PC-3 (cell line): ENCODE measurements at regions not wholly inside any gene's neighbourhood (a gene's known extent, or its start where the extent isn't known, plus 50 kb on each side); places are given as distances from the start of the nearest gene placed in this dataset.

Source experiments
- ATAC-seq: fragments of 200-7000 bp; cut with Tn5 transposase; 2 replicates; pipeline ENCODE4 v1.9.1; 2020; ENCODE audit warnings: mild to moderate bottlenecking, moderate library complexity
- BruUV-seq: library from RNA; stranded (reverse); fragments of 400-500 nt; replicated peaks from 2 replicates; lab custom pipeline; 2021; lab: Mats Ljungman, UMichigan
- CTCF ChIA-PET: fragments of 300-600 bp; sonication (Branson Sonifier 250); formaldehyde crosslinking; loops from one replicate; lab custom pipeline; 2022; ENCODE audit warnings: antibody characterized with exemption; lab: Charles Lee
- POLR2A ChIA-PET: fragments of 300-600 bp; sonication (Branson Sonifier 250); formaldehyde crosslinking; loops from one replicate; lab custom pipeline; 2022; ENCODE audit warnings: antibody characterized with exemption; ENCODE audit not compliant: unreplicated experiment; lab: Charles Lee
- DNase-seq: peaks from one replicate; pipeline ENCODE4 v3.0.0-alpha.2; 2015
- H2AFZ ChIP-seq: fragments of 300-600 bp; sonication (generic); 2 replicates; pipeline ENCODE4 v1.6.0; 2016; ENCODE audit warnings: antibody characterized with exemption, low read length
- H3F3A ChIP-seq: fragments of 300-600 bp; sonication (generic); one replicate; pipeline ENCODE4 v1.6.0; 2017; ENCODE audit warnings: antibody characterized with exemption, low read length, control low read depth, mild to moderate bottlenecking; ENCODE audit not compliant: unreplicated experiment
- H3K27ac ChIP-seq: fragments of 300-600 bp; sonication (generic); 2 replicates; pipeline ENCODE4 v1.5.1; 2016; ENCODE audit warnings: mild to moderate bottlenecking, low read length
- H3K27me3 ChIP-seq: fragments of 300-600 bp; sonication (generic); 2 replicates; pipeline ENCODE4 v1.6.1; 2016; ENCODE audit warnings: low read length, mixed read lengths
- H3K36me3 ChIP-seq: fragments of 300-600 bp; sonication (generic); 2 replicates; pipeline ENCODE4 v1.6.1; 2016; ENCODE audit warnings: low read depth, mixed run types, low read length, mixed read lengths
- H3K4me1 ChIP-seq: fragments of 300-600 bp; sonication (generic); 2 replicates; pipeline ENCODE4 v1.5.1; 2016; ENCODE audit warnings: low read length; ENCODE audit not compliant: insufficient read depth
- H3K4me2 ChIP-seq: fragments of 300-600 bp; sonication (generic); 2 replicates; pipeline ENCODE4 v1.6.0; 2016; ENCODE audit warnings: low read length
- H3K4me3 ChIP-seq: fragments of 300-600 bp; sonication (generic); 2 replicates; pipeline ENCODE4 v1.5.1; 2016; ENCODE audit warnings: mild to moderate bottlenecking, low read length, mixed read lengths
- H3K79me2 ChIP-seq: fragments of 300-600 bp; sonication (generic); 2 replicates; pipeline ENCODE4 v1.6.1; 2017; ENCODE audit warnings: low read length, mixed read lengths
- H3K9ac ChIP-seq: fragments of 300-600 bp; sonication (generic); 2 replicates; pipeline ENCODE4 v1.6.0; 2016; ENCODE audit warnings: mild to moderate bottlenecking, low read length
- H3K9me2 ChIP-seq: fragments of 300-600 bp; sonication (generic); replicated peaks from 2 replicates; pipeline ENCODE4 v1.6.1; 2016; ENCODE audit warnings: mixed run types, low read length, mixed read lengths
- H3K9me3 ChIP-seq: fragments of 300-600 bp; sonication (generic); 2 replicates; pipeline ENCODE4 v1.6.1; 2016; ENCODE audit warnings: low read length, mixed read lengths
- H4K20me1 ChIP-seq: fragments of 300-600 bp; sonication (generic); 2 replicates; pipeline ENCODE4 v1.6.1; 2016; ENCODE audit warnings: low read length, mixed read lengths
- EZH2 ChIP-seq: fragments of 300-600 bp; sonication (generic); IDR thresholded peaks from one replicate; pipeline ENCODE4 v1.6.1; 2017; ENCODE audit warnings: antibody characterized with exemption, mild to moderate bottlenecking, low read length; ENCODE audit not compliant: unreplicated experiment
- EZH2phosphoT487 ChIP-seq: fragments of 300-600 bp; sonication (generic); IDR thresholded peaks from 2 replicates; pipeline ENCODE4 v1.6.1; 2018; ENCODE audit warnings: mild to moderate bottlenecking, antibody characterized with exemption, low read length, borderline replicate concordance
- intact Hi-C: fragments of 100-400 bp; cut with micrococcal nuclease; formaldehyde crosslinking; loops from 2 replicates; pipeline ENCODE4 v1.9.0; 2023
- TF ChIP-seq, protein P1 (sequence below): fragments of 300-600 bp; sonication (generic); conservative IDR thresholded peaks from 2 replicates; pipeline ENCODE4 v1.5.1; 2017; ENCODE audit warnings: antibody characterized with exemption, low read depth, mild to moderate bottlenecking, low read length

DNA sequence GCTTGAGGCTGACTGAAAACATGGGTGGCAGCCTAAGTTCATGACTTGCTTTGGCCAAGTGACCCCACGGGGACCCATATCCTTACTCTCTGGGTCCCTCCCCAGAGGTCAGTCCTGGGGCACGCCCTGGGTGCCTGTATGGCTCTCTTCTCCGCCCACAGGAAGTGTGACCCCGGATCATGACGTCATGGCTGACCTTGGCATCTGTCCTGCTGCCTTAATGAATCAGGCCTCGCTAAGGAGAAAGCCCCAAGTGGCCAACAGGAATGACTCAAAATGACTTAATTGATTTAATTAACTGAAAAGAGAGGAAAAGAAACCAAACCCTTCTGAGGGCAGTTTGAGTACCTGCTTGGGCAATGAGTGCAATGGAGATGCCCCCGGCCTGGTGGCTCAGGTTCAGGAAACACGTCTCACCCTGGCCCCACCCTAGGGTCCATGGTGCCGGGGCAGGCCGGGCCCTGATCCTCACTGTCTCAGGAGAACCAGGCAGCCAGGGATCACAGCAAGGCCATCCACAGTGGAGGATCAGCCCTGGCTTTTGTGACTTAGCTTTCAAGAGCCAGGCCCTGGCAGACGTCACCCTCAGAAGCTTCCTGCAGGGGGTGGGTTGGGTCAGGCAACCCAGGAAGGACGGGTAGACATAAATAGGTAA, 112.0 kb downstream of the CYP26B1 start:
- intact Hi-C loops, result no loop called here
- Histone ChIP-seq H3K9me3 (no peaks in the 10 kb centered on the region), H3K9me2 (no peaks in the 10 kb centered on the region), H3K36me3 (no peaks in the 10 kb centered on the region), H4K20me1 (no peaks in the 10 kb centered on the region), H3K27me3 (no peaks in the 10 kb centered on the region), H3F3A (no peaks in the 10 kb centered on the region), H2AFZ (no peak overlapping the region), H3K79me2 (no peaks in the 10 kb centered on the region), H3K4me2 (no peak overlapping the region), H3K4me3 (no peak overlapping the region), H3K27ac (no peak overlapping the region), H3K9ac (no peak overlapping the region), H3K4me1 (peaks cover 7% of the 10 kb centered on the region; the same call in 1 of the 2 replicates)
- no TSS peak for BruUV-seq
- no peak for ATAC-seq
- no peak for DNase-seq
- TF ChIP-seq, protein P1, sequence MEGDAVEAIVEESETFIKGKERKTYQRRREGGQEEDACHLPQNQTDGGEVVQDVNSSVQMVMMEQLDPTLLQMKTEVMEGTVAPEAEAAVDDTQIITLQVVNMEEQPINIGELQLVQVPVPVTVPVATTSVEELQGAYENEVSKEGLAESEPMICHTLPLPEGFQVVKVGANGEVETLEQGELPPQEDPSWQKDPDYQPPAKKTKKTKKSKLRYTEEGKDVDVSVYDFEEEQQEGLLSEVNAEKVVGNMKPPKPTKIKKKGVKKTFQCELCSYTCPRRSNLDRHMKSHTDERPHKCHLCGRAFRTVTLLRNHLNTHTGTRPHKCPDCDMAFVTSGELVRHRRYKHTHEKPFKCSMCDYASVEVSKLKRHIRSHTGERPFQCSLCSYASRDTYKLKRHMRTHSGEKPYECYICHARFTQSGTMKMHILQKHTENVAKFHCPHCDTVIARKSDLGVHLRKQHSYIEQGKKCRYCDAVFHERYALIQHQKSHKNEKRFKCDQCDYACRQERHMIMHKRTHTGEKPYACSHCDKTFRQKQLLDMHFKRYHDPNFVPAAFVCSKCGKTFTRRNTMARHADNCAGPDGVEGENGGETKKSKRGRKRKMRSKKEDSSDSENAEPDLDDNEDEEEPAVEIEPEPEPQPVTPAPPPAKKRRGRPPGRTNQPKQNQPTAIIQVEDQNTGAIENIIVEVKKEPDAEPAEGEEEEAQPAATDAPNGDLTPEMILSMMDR, result no peak
- TF ChIP-seq EZH2, result no peak
- no peak for TF ChIP-seq EZH2phosphoT487
- POLR2A ChIA-PET, result no interaction called here
- CTCF ChIA-PET, result no interaction called here

DNA sequence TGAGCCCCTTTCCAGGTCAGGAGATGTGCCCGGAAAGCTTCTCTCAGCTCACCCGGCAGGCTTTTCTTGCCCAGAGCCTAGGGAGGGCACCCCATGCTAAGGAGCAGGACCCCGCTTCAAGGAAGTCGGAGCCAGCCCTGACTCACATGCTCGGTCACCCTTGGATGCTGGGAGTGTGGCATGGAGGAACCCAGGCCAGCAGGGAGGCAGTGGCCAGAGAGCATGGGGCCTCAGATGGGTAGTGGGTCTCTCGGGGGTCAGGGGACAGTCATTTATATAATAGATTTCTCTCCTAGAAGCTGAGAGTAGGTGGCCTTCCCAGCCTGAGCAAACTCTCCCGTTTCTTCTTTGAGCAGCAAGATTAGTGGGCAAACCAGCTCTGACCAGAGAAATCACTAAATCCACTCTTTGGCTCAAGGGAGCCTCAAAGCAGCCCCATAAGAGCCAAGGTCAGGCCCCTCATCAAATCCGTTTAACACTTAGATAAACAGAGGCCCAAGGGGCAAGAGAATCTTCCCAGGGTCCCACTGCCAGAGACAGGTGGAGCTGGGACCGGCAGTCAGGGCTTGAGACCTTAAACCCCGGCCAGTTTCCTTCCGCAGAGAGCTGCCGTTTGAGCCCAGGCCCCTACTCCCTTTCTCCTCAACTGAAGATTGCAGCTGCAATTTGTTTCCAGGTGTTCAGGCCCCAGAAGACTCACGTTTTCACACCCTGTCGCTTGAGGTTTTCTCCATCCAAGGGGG, 113.1 kb downstream of the CYP26B1 start:
- Histone ChIP-seq H3K9me2 (no peaks in the 10 kb centered on the region), H3K36me3 (no peaks in the 10 kb centered on the region), H3K4me3 (no peak overlapping the region), H3K4me2 (no peak overlapping the region), H3K27ac (no peak overlapping the region), H3K9me3 (no peaks in the 10 kb centered on the region), H3K4me1 (peaks cover 6% of the 10 kb centered on the region; the same call in 1 of the 2 replicates), H2AFZ (no peak overlapping the region), H3K9ac (no peak overlapping the region), H3K27me3 (no peaks in the 10 kb centered on the region), H3F3A (no peaks in the 10 kb centered on the region), H3K79me2 (no peaks in the 10 kb centered on the region), H4K20me1 (no peaks in the 10 kb centered on the region)
- intact Hi-C loops, result no loop called here
- ChIA-PET POLR2A (no interaction called here), CTCF (no interaction called here)
- ATAC-seq (no peak), DNase-seq (no peak)
- TF ChIP-seq EZH2, result no peak
- TF ChIP-seq EZH2phosphoT487, result no peak
- TF ChIP-seq, protein P1, result no peak
- BruUV-seq, result no TSS peak

DNA sequence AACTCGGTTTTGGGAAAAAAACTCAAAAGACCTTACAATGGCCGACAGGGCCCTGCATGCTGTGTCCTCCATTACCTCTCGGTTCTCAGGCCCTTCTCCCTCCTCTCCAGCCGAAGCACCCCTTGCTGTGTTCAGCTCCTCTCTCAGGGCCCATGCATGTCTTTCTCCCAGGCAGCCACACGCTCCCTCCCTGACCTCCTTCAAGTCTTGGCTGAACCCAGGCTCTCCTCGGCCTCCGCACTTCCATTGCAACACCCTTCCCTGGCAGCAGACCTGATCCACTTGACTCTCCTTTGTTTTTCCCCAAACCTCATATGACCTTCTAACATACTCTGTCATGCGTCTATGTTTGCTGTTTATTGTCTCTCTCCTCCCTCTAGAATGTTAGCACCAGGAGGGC, 114.0 kb downstream of the CYP26B1 start:
- TF ChIP-seq EZH2phosphoT487, result no peak
- no peak for TF ChIP-seq EZH2
- TF ChIP-seq, protein P1, result no peak
- ATAC-seq (no peak), DNase-seq (no peak)
- no peak overlapping the region for H3K9ac ChIP-seq
- H3K79me2 ChIP-seq, result no peaks in the 10 kb centered on the region
- H3K9me3 ChIP-seq, result no peaks in the 10 kb centered on the region
- H3K36me3 ChIP-seq, result no peaks in the 10 kb centered on the region
- no peaks in the 10 kb centered on the region for H3K9me2 ChIP-seq
- no peak overlapping the region for H3K4me2 ChIP-seq
- no TSS peak for BruUV-seq
- H3F3A ChIP-seq, result no peaks in the 10 kb centered on the region
- intact Hi-C loops, result no loop called here
- CTCF ChIA-PET, result no interaction called here
- no peak overlapping the region for H2AFZ ChIP-seq
- no peaks in the 10 kb centered on the region for H3K27me3 ChIP-seq
- POLR2A ChIA-PET, result no interaction called here
- peaks cover 6% of the 10 kb centered on the region; the same call in 1 of the 2 replicates for H3K4me1 ChIP-seq
- H3K4me3 ChIP-seq, result no peak overlapping the region
- H3K27ac ChIP-seq, result no peak overlapping the region
- H4K20me1 ChIP-seq, result no peaks in the 10 kb centered on the region
